T-helper 9 cell (primary cell): ENCODE measurements at regions not wholly inside any gene's neighbourhood (a gene's known extent, or its start where the extent isn't known, plus 50 kb on each side); places are given as distances from the start of the nearest gene placed in this dataset.

Source experiments
- DNase-seq: peaks from one replicate; pipeline ENCODE4 v3.0.0-alpha.2; 2020

DNA sequence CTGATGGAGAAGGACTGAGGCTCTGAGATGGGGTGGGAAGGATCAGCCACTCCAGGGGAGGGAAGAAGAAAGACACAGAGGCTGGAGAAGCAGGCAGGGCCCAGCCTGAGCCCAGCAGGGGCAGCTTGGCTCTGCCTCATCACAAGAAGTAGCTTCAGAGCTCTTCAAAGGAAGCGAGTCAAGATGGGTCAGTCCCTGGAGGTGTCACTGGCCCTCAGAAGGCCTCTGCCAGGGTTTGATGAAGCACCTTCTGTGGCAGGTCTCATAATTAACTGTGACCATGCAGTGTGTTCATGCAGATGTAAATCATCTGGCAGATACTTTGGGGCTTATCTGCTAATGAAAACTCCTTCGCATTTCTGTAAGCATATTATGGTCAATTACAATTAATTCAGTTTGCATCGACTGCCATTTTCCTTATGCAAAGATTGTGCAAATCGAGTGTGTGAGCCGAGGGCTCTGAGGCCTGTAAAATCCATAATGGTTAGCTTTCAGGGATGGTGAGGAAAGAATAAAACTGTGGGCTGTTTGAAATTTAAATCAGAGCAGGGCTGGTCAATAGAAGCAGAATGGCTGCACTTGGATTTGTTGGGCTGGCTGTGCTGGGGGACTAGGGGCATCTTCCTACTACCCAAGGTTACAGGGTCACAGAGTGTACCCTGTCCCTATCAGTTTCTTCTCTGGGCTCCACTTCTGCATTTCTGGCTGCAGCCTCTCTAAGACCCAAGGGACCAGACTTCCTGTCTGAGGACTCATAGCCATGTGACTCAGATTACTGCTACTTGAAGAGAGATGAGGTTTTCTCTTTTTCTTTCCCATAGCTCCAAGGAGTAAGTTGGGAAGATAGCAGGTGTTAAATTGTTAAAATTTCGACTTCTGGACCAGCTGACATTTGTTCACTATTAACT lies 376.6 kb downstream of the DHX35 start:
- DNase-seq = no peak

- no peak for DNase-seq
Observed at GRCh38 chr20:39333211-39333610, 371.1 kb downstream of the DHX35 start.

DNA sequence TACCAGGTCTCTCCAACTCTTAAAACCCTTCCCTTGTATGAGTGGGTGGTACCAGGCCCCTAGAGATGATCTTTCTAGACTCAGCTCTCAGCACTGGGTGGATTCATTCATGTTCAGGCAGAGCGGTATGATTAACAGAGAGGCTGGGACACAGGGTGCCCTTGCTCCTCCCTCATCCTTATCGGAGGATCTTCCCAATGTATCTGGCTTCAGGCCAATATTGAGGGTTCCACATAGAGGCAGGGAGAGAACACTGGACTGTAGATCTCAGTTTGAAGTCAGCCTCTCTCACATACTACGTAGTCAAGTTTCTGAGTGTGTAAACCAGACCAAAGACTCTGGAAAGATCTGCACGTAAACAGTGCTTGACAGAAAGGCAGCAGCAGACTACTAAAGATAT lies 366.2 kb downstream of the DHX35 start:
- DNase-seq = no peak

DNA sequence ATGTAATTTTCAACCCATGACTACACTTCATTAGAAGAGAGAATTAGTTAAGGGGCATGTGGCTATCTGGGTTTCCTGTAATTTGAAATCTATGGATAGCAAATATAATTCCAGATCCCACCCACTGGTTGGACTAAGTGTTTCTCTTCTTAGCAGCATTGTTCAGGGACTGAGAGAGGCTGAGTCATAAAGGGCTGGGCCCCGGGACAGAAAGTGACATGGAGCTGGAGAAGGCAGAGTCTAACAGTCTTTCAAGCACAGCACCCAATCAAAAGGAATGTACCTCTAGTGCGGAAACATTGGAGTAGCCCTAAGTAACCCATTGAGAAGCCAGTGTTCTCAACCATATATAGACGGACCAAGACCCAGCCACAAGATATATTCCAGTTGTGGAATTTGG lies 363.9 kb downstream of the DHX35 start:
- DNase-seq = no peak

DNA sequence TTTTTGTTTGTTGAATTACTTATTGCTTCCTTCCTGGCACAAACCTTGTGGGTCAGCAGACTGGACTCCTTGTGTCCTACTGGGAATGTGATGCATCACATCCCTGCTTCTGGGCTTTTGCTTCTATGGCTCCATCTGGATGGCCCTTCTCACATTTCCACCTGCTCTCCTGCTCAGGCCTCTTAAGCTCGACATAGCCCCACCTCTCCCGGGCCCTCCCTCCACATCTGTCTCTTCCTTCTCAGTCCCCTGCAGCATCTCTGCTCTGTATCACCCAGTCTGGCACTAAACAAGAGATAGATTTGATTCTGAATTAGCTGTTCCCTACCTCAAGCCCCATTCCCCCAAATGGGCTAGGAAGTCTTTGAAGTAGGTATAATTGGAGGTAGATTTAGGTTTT lies 356.8 kb downstream of the DHX35 start:
- no peak for DNase-seq

DNA sequence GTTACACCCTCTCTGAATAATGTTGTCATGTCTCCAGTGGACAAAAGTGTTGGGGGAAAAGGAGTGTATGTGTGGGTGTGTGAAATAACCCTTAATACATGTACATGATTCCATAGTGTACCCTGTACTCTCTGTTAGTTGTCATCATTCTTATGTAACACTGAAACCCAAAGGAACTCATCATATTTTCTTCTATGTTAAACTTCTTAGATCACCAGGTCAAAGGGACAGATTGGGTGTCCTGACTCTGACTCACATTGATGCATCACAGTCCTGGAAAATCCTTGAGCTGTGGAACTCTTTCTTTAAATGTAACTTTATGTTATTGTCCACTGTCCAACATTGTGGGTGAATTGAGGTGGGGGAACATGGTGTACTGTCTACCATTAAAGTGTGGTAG lies 350.5 kb downstream of the DHX35 start:
- no peak for DNase-seq

- DNase-seq = no peak
Observed at GRCh38 chr20:39311851-39312506, 349.8 kb downstream of the DHX35 start.

DNA sequence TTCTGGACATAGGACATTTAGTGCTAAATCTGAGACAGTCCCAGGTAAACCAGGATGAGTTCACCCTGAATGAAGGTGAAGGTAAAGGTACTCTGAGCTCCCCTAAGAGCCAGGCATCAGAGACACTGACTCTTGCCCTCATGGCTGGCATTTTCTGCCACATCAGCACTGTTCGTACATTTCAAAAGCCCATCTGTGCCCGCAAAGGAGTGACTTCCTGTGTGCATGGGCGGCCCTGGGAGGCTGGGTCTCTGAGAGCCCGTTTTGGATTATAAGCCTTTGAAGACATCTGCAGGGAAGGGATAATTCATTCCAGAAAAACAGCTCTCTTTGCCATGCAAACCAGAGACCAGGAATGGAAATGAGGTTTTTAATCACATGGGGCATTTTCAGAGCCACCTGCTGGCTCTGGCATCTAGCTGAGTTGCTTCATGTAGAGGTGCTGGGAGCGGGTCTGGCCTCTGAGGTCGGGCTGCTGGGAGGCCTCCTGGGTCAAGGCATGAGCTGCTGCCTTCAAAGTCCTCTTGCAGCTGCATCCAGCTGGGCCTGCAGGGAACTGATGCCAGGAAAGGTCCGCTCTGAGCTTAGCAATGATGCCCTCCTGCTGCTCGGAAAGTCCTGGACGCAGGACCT lies 348.3 kb downstream of the DHX35 start:
- no peak for DNase-seq

GRCh38 chr20:39309458-39309857 lies 347.3 kb downstream of the DHX35 start:
- no peak for DNase-seq

GRCh38 chr20:39302312-39302711 lies 340.2 kb downstream of the DHX35 start:
- no peak for DNase-seq

GRCh38 chr20:39299783-39300182 lies 337.6 kb downstream of the DHX35 start:
- DNase-seq = no peak

DNA sequence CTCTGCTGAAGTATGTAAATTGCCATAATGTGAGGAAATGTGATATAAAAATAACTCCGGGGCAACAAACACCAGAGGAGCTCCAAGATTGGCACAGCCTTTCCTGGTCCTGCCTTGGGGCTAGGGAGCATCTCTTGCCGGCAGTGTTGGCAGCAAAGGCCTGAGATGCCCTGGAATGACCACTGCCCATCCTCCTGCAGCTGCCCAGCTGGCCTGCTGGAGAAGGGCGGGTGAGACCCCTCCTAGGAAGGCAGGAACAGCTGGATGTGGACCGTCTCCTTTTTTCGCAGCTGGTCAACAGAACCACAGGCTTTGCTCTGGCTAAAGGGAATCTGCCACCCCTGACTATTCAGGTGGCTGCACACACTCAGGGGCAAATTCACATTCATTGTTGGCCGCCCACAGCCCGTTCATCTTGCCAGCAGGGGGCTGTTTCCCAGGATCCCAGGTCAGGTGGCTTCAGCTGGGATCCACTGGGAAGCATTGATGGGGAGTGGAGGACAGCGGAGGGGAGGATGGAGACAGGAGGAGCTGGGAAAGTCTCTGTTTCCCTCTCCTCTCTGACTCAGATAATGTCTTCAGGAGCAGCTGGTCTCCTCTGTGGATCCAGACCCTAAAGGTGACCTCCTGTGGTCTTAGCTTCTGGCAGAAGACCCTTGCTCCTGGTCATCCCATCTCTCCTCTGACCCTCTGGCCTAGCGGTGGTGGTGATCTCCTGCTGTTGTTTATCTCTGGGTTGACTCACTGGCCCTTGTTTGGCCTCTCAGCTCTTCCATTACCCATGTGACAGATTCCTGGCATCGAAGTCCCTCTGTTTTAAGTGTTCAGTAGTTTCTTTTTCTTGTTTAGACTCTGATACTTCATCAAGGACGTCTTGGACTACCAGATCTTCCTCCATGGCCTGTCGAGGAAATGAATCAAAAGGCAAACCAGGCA lies 336.7 kb downstream of the DHX35 start:
- no peak for DNase-seq

DNA sequence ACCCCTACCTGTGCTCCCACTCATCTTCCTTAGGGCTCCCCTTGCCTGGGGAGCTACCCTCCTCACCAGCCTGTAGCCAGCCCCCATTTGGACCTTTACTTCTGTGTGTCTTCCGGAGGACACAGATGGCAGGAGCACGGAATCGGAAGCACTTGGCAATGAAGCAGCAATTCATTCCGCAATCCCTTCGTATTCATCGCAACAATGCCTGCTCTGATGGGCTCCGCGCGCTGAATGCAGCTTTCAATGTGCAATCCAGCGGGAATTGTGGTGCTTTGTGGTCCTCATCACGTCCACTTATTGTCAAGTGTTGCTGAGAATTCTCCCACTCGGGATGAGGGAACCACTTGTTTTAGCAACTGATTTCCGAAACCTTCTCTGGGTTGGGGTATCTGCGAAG lies 336.0 kb downstream of the DHX35 start:
- no peak for DNase-seq

DNA sequence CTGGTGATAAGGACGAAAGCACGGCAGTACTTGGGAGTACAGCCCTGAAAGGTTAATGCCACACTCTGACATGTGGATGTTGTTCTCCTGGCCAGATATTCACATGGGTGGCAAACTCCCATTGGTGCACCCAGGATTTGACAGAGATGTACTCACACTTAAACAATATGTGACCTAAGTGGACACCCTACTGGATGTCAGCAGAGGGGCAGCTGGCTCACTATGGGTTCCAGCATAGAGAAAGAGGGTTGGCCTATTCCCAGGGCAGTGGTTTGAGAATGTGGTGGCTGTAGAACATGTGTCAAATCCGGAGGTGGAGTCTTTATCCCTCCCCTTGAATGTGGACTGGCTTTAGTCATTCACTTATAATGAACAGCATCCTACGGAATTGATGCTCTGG lies 333.2 kb downstream of the DHX35 start:
- no peak for DNase-seq

DNA sequence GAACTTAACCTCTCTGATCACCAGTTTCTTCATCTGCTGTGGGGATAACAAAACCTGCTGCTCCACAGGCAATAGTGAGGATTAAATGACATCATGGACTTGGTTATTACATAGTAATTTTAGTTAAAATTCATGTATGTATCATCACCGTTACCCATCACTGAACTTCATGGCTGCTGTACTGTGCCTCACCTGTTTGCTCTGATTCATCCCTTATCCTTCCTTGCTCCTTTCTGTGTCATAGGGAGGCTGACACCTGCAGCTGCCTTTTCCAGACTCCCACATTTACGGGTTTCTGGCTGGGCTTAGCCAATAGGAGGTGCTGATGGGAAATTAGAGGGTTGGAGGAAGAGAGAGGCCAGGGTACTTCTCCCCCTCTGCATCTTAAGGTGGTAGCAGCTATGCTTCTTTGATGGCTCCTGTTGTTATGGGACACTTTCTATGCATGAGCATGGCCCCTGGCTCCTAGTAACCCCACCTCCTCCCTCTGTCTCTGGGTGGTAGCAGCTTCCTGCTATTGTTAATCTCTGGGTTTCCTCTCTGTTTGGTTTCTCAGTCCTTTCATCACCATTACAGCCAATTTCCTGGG lies 332.1 kb downstream of the DHX35 start:
- no peak for DNase-seq

DNA sequence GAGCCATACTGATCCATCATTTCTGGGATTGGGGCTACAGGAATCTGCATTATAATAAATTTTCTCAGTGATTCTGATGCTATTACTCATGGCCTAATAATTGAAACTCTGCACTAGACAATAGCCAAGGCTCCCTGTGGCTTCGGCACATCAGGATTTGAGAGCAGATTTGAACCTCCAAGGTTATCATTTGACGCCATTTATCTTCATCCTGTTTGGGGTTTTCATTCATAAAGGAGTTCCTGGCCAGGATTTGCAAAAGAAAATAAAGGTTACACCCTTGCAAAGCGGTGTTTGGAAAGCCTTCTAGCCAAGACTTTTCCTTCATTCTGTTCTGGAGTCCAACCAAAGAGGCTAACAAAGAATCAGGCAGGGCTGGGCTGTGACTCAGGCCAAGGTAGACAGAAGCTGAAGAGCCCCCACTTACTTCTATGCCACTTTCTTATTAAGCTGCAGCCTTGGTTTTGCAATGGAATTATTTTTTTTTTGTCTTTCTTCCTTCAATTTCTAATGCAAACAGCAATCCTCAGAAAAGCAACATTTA lies 330.1 kb downstream of the DHX35 start:
- DNase-seq = no peak

DNA sequence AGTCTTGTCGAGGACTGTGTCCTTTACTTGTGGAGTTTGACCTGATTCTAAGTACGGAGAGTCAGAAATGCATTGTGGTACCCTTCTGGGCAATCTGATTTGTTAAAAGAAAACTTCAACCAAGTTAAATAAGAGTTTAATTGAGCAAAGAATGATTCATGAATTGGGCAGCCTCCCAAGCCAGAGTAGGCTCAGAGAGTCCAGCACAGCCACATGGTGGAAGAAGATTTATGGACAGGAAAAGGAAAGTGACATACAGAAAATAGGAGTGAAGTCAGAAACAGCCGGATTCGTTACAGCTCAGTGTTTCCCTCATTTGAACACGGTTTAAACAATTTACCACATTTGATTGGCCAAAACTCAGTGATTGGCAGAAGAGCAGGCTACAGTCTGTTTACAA lies 329.2 kb downstream of the DHX35 start:
- no peak for DNase-seq

- DNase-seq = no peak
Observed at GRCh38 chr20:39290575-39290974, 328.4 kb downstream of the DHX35 start.

- DNase-seq = no peak
Observed at GRCh38 chr20:39289831-39290230, 327.7 kb downstream of the DHX35 start.

DNA sequence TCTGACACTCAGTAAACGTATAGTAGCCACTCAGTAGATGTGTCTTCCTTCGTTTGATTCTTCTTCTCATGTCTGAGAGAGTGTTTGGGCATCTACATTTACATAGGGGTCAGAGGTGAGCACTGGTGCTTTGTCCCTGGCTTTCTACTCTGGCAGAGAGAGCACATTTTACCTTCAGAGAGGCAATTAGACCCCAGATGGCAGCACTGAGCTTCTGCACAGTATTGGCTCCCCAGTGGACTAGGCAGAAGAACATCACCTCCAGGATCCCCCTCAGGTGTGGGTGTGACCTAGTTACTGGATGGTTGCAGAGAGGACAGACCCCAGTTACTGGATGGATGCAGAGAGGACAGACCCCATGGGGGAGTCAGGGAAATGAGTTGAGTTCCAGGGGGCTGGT lies 327.2 kb downstream of the DHX35 start:
- DNase-seq = no peak

DNA sequence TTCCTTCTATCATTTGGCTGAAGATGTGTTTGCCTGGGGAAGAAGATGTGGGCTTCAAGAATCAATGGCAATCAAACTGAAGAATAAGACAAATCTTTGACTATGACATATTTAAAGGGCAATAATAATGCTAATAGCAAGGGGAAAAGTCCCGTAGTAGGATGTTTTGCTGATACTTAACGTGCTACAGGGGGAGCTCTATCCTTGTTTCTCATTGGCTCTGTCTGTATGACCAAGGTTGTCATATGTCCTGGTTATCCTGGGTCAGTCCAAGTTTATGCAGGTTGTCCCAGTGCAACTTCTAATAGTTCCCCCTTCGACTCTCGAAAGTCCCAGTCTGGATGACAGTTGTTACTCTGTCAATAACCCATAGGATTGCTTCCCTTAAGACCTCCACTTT lies 321.3 kb downstream of the DHX35 start:
- no peak for DNase-seq

DNA sequence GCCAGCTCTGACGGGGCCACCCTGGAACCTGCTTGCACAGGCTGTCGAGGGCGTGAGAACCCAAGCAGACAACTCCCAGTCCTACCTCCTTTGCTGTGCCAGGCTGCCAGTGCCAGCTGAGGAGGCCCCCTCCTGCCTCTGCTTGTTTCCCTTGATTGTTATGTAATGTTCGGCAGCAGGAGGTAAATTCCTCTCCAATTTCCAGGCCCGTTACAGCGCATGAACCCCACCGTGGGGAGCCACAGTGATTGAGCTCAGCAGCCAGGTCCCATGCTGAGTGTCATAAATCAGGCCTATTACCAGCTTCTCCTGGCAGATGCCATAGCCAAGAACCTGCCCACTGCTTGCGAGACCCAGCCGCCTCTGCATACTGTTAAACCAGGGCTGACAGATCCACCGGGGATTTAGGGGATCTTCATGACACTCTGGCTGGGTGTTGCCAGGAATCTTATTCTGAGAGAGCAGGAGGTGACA lies 320.5 kb downstream of the DHX35 start:
- DNase-seq = no peak
